Keratinocyte (primary cell): ENCODE measurements at regions not wholly inside any gene's neighbourhood (a gene's known extent, or its start where the extent isn't known, plus 50 kb on each side); places are given as distances from the start of the nearest gene placed in this dataset.

ENCODE experiments used
- CTCF ChIP-seq, 3 experiments: IDR thresholded peaks in 1 of 3; conservative IDR thresholded peaks in 1 of 3; optimal IDR thresholded peaks in 1 of 3; 2 replicates in 2 of 3; 3 replicates in 1 of 3; pipeline versions ENCODE3 to v1.5.1; 2011; ENCODE audit warnings: low read length in 3 of 3, mild to moderate bottlenecking in 3 of 3, moderate library complexity in 2 of 3, control low read depth in 1 of 3, inconsistent platforms in 1 of 3; ENCODE audit not compliant: insufficient read depth in 2 of 3; ENCODE audit errors: extremely low read depth in 1 of 3
- EZH2 ChIP-seq: IDR thresholded peaks from one replicate; pipeline ENCODE4 v1.6.1; 2012; ENCODE audit warnings: inconsistent platforms, mild to moderate bottlenecking, low read length, moderate library complexity

GRCh38 chr13:34654203-34654602, 287.9 kb upstream of the NBEA start:
- TF ChIP-seq CTCF (optimal IDR thresholded peaks at IDR 0.05 in 1 of 3, IDR thresholded peaks at IDR 0.05 in 1 of 3, conservative IDR thresholded peaks at IDR 0.05 in 1 of 3; ENCODE audit: extremely low read depth in 1 of 3, insufficient read depth in 2 of 3, low read length in 3 of 3) (no peak), EZH2 (no peak)
